Fibroblast of the aortic adventitia (primary cell): ENCODE measurements at regions not wholly inside any gene's neighbourhood (a gene's known extent, or its start where the extent isn't known, plus 50 kb on each side); places are given as distances from the start of the nearest gene placed in this dataset.

Experiments
- DNase-seq: peaks from one replicate; pipeline ENCODE4 v3.0.0-alpha.2; 2010; ENCODE audit warnings: low read depth
- H3K4me3 ChIP-seq: 2 replicates; pipeline ENCODE4 v1.5.1; 2011; ENCODE audit warnings: low read depth, mild to moderate bottlenecking, control low read depth, low read length, moderate library complexity
- TF ChIP-seq, protein P1 (sequence below): IDR thresholded peaks from 2 replicates; pipeline ENCODE4 v1.5.1; 2011; ENCODE audit warnings: mild to moderate bottlenecking, low read length, control low read depth, inconsistent platforms; ENCODE audit not compliant: insufficient read depth

DNA sequence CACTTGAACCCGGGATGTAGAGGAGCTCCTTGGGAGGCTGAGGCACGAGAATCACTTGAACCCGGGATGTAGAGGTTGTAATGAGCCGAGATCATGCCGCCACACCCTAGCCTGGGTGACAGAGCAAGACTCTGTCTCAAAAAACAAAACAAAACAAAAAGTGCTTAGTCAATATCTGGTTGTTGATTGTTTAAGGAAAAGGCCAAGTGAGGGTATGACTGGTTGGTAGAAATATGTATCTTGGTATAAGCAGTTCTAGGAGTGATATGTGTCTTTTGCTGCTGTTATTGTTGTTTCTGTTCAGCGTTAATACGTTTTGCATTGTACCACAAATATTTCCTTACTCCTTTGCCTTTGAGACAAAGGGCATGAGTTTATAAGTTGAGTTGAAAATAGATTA lies 210.7 kb upstream of the DMRT1 start:
- no peak for DNase-seq
- no peak overlapping the region for H3K4me3 ChIP-seq
- TF ChIP-seq, protein P1, sequence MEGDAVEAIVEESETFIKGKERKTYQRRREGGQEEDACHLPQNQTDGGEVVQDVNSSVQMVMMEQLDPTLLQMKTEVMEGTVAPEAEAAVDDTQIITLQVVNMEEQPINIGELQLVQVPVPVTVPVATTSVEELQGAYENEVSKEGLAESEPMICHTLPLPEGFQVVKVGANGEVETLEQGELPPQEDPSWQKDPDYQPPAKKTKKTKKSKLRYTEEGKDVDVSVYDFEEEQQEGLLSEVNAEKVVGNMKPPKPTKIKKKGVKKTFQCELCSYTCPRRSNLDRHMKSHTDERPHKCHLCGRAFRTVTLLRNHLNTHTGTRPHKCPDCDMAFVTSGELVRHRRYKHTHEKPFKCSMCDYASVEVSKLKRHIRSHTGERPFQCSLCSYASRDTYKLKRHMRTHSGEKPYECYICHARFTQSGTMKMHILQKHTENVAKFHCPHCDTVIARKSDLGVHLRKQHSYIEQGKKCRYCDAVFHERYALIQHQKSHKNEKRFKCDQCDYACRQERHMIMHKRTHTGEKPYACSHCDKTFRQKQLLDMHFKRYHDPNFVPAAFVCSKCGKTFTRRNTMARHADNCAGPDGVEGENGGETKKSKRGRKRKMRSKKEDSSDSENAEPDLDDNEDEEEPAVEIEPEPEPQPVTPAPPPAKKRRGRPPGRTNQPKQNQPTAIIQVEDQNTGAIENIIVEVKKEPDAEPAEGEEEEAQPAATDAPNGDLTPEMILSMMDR, result no peak

DNA sequence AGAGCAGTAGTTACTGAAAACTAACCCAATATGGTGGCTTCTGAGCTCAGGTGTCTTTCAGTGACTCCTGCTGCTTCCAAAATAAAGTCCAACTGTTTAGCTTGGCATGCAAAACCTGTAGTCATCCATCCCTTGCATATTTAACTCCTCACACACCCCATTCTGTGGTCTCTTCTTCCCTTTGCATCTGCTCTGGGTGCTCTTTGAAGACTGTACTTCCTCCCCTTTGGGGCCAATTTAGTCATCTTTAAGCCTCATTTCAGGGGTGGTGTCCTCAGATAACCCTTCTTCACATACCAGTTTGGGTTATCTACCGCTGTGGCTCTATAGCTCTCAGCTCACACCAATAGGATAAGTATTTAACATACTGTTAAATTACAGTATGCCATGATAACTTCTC lies 209.9 kb upstream of the DMRT1 start:
- no peak overlapping the region for H3K4me3 ChIP-seq
- TF ChIP-seq, protein P1, result no peak
- DNase-seq, result no peak

DNA sequence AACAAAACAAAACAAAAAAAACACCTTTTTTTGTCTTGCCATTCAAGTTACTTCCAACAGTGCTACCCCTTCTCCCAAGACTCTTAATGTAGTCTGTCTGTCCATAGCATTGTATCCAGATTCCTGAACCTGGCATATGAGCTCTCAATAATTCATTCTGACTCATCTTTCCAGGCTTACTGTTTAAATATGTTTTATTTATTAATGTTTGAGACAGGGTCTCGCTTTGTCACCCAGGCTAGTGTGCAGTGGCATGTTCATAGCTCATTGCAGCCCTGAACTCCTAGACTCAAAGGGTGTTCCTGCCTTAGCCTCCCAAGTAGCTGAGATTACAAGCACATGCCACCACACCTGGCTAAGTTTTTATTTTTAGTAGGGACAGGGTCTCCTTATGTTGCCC lies 208.0 kb upstream of the DMRT1 start:
- TF ChIP-seq, protein P1, result no peak
- no peak overlapping the region for H3K4me3 ChIP-seq
- DNase-seq, result no peak

DNA sequence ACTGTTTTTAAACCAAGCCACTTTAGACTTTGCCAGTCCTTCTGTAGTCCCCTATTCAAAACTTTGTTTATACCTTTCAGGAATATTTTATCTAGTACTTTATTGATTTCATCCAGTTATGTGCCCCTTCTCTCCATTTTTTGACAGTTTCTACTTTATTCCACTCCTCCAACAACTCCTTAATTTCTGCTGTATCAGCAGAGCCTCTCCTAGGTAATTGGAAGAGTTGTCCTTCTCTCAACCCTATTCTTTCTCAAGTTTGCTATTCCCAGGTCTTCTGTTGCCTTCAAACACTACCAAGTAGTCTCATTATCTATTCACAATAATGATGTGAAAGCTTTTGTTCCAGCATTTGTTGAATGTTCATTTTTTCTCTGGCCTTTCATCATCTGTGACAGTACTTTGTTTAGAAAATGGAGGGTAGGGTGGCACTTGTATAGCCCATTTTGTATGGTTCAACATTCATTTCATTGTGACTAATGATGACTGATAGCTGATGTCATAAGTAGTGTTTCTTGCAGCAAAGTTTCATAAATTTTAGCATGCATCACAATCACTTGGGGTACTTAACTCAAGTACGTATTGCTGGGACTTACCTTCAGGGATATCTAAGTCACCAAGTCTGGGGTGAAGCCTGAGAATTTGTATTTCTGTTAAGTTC lies 204.4 kb upstream of the DMRT1 start:
- TF ChIP-seq, protein P1, result no peak
- DNase-seq, result no peak
- H3K4me3 ChIP-seq, result no peak overlapping the region

DNA sequence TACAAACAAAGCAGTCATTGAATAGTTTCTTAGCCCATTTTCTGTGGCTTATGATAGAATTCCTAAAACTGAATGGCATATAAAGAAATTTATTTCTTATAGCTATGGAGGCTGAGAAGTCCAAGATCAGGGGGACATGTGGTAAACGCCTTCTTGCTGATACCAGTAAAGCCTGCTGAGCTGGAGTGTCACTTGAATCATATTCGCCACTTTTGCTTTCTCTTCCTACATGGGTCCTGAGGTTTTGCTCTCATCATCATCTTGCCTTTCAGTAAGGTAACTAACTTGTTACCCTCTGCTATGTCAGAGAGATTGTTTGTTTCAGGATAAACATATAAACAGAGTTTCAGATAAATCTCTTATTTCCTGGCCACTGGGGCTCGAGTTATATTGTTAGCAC lies 203.3 kb upstream of the DMRT1 start:
- no peak for DNase-seq
- no peak overlapping the region for H3K4me3 ChIP-seq
- TF ChIP-seq, protein P1, result no peak

DNA sequence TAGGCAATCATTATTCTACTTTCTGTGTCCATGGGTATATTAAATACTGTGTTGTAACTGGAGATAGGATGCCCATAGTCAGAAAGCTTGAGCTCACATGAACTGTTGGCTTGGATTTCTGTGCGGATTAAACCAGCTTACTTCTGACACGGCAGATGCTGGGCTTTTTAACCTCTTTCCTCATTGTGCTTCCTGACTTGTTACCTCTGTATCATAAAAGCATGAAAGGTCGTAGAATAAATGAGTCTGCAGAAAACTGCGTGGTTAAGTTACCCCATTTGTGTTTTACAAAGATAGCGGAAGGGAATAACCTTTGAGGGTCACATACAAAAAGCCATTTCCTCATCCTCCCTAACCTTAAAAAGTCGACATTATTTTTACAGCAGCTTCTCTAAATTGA lies 199.5 kb upstream of the DMRT1 start:
- no peak for DNase-seq
- TF ChIP-seq, protein P1, result no peak
- no peak overlapping the region for H3K4me3 ChIP-seq

DNA sequence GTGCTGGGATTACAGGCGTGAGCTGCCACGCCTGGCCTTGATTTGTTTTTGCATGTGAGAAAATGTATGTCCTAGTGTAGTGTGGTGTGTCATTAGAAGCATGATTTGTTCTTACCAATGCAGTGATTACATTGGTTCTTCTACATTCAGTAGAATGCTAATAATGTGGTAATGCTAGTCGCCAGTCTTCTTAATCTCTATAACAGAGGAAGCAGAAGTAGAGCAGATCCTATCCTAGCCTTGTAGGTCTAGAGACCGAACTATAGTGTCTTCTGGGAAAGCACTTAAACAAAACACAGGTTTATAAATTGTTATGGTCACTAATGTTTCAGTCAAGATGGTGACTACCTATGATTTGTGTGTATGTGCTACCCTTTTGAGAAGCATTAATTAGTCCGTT lies 197.5 kb upstream of the DMRT1 start:
- TF ChIP-seq, protein P1, result no peak
- no peak overlapping the region for H3K4me3 ChIP-seq
- DNase-seq, result no peak
